NOMO-1 treated with dmso at 0.1 percent for 144 hours (cell line): ENCODE measurements at regions not wholly inside any gene's neighbourhood (a gene's known extent, or its start where the extent isn't known, plus 50 kb on each side); places are given as distances from the start of the nearest gene placed in this dataset.

Experiments used
- DNase-seq: peaks from one replicate; lab custom pipeline; 2025; ENCODE audit not compliant: unreplicated experiment; lab: John Stamatoyannopoulos, UW

- DNase-seq = no peak
These were observed 491.9 kb upstream of the CHAC2 start for GRCh38 chr2:53275743-53276142.

- DNase-seq = no peak
These were observed 499.0 kb upstream of the CHAC2 start for GRCh38 chr2:53268626-53269025.

GRCh38 chr2:53268086-53268485, 499.5 kb upstream of the CHAC2 start:
- DNase-seq = no peak

- DNase-seq = no peak
These were observed 501.9 kb upstream of the CHAC2 start for GRCh38 chr2:53265544-53266299.

GRCh38 chr2:53260568-53260967, 507.0 kb upstream of the CHAC2 start:
- DNase-seq = no peak

- DNase-seq = no peak
These were observed 508.1 kb upstream of the CHAC2 start for GRCh38 chr2:53259395-53260009.

GRCh38 chr2:53257287-53257686, 510.3 kb upstream of the CHAC2 start:
- DNase-seq = no peak

- no peak for DNase-seq
These were observed 514.4 kb upstream of the CHAC2 start for GRCh38 chr2:53253244-53253643.

- DNase-seq = no peak
These were observed 515.5 kb upstream of the CHAC2 start for GRCh38 chr2:53252115-53252514.

GRCh38 chr2:53247956-53248735, 519.5 kb upstream of the CHAC2 start:
- DNase-seq = no peak

- no peak for DNase-seq
These were observed 524.2 kb upstream of the CHAC2 start for GRCh38 chr2:53243430-53243829.

GRCh38 chr2:53242090-53242489, 525.5 kb upstream of the CHAC2 start:
- DNase-seq = no peak

- DNase-seq = no peak
These were observed 531.6 kb upstream of the CHAC2 start for GRCh38 chr2:53235836-53236582.

GRCh38 chr2:53234548-53234903, 533.1 kb upstream of the CHAC2 start:
- DNase-seq = no peak

- DNase-seq = no peak
These were observed 533.7 kb upstream of the CHAC2 start for GRCh38 chr2:53233759-53234547.

GRCh38 chr2:53231908-53232307, 535.7 kb upstream of the CHAC2 start:
- no peak for DNase-seq

- no peak for DNase-seq
These were observed 536.9 kb upstream of the CHAC2 start for GRCh38 chr2:53230691-53231090.

GRCh38 chr2:53227535-53227934, 540.1 kb upstream of the CHAC2 start:
- no peak for DNase-seq

GRCh38 chr2:53220969-53221368, 546.6 kb upstream of the CHAC2 start:
- no peak for DNase-seq

- DNase-seq = no peak
These were observed 550.4 kb upstream of the CHAC2 start for GRCh38 chr2:53217250-53217649.

- DNase-seq = no peak
These were observed 550.8 kb upstream of the CHAC2 start for GRCh38 chr2:53216805-53217204.
